NCI-H226 (cell line): ENCODE measurements at regions not wholly inside any gene's neighbourhood (a gene's known extent, or its start where the extent isn't known, plus 50 kb on each side); places are given as distances from the start of the nearest gene placed in this dataset.
A peak's percentile ranks its signal among the peaks of the same experiment; 100 is the strongest.

ENCODE experiments used
- DNase-seq: peaks from one replicate; pipeline ENCODE4 v3.0.0-alpha.2; 2015

DNA sequence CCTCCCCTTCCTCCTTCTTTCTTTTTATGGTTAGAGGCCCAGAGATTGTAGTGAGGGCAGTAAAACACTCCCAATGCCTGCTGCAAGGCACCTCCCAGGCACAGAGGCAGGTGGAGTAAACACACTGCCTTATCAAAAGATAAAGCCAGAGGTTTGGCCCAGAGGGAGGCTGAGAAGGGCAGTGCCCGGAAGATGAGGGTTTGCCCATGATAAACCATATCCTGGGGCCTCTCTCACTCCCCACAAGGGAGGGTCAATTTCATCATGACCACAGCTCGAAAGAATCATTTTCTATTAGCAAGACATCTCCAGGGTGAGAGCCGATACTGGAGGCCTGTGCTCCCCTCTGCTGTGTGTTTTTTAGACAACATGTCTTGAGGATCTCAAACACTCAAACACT is 98.5 kb upstream of the FAM9C start:
- DNase-seq = peak; percentile 89

DNA sequence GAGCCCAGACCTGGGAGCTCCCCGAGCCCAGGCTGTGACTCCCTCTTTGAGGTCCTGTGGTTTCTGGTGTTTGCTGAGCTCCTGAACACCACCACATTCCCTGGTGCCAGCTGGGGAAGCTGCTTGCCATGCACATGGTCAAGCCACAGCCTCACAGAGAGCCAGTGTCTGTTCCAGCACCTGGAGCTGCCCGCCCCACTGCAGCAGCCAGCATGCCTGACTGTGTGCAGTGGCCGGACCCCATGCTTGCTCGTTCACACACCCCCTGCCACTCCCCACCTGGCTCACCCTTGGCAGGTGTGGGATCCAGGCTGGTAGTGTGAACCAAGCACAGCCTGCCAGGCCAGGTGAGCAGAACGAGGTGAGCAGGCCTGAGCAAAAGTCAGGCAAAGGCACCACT is 95.6 kb upstream of the FAM9C start:
- no peak for DNase-seq

DNA sequence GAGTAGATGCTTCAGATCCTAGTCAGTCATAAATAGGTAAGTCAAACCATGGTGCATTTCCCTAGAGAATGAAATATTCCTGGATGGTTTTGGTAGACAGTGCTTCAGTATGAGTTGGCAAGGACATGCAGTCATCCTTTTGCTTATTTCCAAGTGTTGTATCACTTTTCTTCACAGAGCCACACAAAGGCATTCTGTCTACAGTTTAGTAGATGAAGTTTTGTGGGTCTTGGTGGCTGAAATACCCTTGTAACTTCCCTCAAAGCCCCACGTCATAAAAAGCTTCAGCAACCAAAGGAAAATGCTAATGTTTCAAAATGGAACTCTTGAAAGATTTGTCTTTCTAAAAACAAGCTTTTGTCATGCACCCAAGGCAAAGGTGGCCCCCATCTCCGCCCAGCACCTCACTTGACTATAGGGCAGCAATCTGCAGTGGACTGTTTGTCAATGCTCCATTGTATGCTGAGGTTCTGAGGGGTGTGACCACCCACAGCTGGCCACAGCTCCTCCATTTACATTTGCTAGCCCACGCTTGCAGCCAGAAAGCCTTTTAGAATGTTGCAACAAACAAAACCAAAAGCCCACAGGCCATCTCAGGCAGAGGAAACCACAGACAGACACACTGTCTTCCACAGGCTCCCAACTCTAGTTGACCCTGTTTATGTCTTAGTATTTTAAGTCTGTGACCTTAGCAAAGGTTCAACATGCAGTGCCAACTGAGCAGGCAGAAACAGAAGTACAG is 87.1 kb upstream of the FAM9C start:
- DNase-seq = no peak

DNA sequence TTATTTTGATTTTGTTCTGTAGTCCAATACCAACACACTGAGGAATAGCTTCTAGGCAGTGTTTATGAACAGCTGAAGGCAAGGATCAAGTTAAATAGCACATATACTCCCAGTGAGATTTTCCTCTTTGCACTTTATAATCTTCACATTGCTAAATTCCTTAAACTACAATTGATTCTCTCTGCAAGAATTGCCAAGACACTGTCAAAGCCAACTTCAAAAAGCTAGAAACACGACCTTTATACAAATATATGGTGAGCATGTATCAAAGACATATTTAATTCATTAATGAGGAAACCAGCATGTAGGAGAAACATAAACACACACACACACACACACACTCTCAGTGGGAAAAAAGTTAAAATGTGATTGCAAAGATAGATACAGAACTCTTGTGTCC is 86.4 kb upstream of the FAM9C start:
- no peak for DNase-seq

DNA sequence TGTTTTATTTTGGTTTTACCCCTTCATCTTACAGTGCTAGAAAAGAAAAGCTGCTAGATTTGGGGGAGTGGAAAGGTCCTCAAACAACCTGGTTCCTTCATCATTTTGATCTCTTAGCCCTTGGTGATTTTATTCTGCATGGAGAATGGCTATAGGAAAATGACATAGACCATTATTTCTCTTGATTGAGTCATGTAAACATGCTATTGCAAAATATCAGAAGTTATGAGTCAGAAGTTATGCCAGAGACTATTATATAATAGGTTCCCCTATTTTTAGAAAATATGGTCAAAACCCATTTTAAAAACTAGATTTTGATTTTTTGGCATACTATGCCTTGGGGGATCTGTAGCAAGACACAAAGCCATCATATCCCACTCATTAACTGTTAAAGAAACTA is 83.7 kb upstream of the FAM9C start:
- DNase-seq = no peak

DNA sequence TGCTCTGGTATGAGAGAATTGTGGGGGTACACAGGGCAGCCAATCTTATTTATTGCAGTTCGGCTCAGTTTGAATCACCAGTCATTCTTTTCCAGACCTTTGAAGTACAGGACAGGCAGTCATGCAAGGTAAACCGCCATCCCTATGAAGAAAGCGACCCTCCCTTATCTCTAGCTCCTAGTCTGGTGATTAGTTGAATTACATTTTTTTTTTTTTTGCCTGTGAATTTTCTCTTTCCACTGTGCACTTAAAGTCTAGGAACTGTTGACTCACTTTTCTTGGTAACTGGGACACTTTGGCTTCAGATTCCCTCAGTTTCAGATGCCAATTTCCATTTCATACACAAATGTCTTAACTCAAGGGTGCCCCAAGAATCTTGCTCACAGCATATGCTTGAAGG is 82.4 kb upstream of the FAM9C start:
- DNase-seq = no peak

DNA sequence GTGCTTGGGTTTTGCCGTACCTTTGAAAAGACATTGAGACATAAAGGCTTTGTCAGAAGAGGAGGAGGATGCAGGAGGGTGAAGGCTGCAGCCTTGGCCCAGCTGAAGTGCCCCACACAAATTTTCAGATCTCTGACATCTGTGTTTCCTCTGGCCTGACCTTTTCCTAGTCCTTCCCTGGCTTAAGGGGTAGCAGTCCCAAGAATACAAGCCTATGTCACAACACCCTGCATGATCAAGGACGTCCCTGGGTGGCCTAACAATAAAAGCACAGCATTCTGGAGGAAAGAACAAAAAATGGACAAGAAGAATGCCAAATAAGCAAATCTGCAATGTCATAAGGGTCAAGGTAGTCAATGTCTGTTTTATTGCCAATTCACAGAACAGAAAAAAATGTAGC is 80.8 kb upstream of the FAM9C start:
- no peak for DNase-seq

DNA sequence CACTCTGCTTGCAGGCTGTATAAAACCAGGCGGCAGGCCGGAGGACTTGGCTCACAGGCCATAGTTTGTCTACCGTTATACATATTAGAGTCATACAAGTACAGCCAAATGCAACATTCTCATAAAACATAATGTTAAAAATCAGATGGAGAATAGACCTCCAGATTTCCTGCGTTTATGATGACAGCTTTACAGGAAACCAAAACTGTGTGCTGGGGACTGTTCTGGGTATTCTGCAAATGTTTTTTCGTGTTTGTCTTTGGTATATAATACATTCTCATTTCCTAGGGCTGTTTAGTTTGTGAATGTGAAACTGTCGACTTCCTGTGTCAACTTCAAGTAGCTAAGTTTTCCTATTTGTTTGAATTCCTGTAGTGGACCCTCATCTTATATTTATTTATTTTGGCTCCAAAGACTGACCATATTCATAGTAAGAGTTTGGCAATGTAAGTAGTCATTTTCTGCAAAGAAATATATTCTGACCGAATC is 79.5 kb upstream of the FAM9C start:
- no peak for DNase-seq

DNA sequence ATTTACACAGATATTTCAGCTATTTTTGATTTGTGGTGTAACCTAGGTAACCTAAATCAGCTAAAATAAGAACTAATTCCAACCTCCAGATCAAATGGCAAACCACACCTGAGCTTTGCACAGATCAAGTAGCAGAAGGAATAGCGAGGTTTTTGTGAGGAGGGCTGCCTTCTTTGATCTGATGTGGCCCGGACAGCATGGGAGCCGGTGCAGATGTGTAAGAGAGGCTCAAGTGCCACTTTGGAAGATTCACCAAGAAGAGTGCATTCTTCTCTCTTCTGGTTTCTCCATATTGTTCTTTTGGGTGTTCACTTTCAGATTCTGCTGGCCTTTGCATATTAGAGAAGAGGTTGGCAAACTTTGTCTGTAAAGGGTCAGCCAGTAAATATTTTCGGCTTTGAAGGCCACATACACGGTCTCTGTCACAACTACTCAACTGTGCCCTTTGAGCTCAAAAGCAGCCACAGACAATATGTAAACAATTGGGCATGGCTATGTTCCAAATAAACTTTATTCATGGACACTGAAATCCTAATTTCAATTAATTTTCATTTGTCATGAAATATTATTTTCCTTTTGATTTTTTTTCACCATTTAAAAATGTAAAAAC is 78.9 kb upstream of the FAM9C start:
- DNase-seq = no peak

DNA sequence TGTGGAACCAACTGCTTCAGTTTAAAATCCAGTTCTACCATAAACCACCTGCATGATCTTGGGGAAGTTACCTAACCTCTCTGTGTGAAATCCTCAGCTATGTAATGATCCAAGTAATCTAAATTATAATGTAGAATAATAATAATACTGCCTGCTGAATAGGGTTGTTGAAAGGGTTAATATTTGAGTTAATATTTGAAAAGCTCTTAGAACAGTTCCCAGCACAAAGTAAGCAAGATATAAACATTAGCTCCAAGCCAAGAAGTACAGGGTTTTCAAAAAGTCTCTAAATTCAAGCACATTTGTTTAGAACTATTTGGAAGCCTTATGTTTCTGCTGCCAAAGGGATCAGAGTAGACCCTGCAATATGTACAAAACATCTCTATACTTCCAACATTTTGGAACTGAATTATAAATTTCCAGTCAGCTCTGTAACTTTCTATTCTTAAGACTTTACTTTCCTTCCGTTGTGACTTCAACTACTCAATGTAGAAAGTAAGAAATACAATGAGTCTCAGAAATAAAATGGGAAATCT is 76.7 kb upstream of the FAM9C start:
- no peak for DNase-seq

DNA sequence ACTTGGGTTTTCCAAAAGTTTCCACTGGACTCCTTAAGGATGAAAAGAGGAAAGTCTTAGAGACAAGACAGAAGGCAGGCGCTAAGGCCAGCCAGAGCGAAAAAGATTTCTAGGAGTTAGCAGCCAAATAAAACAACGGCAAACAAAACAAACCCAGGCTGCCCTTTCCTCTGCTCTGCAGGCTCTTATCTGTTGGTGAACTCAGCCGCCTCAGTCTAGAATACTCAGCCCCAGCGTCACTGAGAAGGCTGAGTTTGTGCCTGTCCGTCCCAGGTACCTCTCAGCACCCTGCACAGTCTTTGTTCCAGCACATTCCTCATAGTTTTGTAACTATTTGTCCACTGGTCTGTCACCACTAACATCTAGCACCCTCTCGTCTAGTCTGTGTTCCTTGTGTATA is 75.6 kb upstream of the FAM9C start:
- no peak for DNase-seq

DNA sequence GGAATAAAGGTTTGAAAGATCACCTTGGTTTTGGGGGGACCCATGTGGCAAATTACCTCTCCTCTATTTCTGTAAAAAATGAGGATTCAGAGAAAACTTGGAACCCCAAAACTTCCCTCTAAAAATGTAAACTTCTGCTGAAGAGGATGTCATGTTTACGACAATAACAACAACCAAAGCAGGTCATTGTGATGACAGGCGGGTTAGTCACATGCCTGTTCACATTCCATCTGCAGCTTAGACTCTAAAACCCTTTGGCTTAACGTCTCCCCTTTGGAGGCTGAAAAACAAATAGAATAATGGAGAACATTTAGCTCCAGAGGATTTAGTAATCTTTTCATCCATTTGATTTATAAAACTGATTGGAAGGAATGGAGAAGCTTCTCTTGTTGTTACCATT is 75.0 kb upstream of the FAM9C start:
- no peak for DNase-seq

DNA sequence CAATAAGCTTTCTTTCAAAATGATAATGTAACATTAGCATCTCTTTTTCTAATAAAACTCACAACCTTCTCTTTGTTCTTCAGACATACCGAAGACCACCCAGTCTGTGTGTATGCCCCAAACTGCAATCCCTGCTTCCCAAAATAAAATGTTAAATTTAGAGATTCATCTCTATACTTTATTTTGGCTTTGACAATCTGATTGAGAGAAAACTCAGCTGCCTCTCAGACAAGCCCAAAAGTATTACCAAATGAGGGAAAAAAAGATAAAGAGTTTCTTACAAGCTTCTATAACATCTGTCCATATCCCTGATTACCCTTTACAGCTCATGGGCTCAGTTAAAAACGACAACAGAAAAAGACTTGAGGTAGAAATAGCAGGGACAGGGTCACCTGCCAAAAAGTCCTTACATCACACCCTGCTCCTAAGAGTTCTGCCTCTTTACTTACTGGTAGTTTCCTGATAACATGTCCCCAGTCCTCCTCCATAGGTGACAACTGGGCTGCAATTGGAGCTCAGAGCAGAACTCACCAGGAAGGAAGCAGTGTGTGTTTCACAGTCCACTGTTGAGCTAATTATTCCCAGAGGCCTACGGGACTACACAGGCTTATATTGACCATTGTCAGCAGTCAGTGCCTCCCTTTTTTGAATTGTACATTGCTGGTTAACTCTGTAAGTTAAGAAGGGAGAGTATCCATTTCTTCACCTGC is 70.9 kb upstream of the FAM9C start:
- DNase-seq = no peak

DNA sequence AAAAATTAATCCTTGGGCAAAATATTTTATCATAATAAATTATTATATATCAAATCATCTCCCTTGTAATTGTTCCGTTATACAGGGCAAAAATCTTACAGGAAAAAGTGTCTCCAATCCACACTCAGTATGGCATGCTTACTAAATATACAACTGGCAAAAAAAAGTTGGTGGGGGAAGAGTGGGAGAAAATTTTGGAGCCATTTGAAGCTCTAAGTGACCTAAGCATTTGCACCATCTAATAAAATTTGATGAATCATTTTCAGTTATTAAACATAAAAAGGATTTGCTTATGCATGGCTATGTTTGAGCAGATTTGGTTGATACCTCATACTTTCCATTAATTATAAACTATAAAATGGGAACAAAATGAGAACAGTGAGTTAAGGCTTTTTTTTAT is 68.1 kb upstream of the FAM9C start:
- DNase-seq = no peak

DNA sequence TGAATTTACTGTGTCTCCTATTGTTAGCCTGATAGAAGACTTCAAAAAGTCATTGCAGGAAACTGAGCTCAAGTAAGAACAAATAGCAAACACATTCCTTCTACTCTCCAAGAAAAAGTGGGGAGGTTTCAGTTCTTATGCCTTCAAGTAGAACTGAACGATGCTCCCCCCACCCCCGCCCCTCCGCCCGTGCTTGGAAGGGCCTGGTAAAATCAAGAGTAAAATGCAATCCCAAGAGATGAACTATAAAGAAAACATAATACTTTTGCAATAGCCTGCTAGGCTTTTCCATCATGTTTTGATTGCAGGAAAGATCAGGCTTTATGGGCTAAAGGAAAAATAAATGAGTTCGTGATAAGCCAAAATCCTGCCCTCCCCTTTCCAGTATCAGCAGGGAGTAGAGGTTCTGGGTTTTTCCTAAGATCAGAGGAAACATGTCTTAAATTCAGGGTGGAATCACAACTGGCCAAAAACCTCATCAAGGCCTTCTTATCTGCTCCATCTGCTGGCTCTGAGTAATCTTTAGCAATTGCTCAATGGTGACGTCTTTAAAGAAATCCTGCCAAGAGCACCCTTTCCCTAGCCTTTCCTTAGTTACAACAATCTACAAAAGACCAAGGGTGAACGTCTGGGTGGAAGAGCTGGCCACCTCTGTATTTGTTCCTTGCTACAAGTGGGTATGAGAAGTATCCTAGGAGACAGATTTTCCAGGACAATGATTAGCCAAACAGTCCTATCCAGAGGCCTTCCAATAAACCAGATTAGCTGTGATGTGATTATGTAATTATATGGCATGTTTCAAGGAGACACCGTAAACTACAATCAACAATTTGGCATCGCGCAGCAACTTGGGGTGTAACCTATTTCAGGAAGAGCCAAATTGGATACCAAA is 66.3 kb upstream of the FAM9C start:
- peak; percentile 82 for DNase-seq

DNA sequence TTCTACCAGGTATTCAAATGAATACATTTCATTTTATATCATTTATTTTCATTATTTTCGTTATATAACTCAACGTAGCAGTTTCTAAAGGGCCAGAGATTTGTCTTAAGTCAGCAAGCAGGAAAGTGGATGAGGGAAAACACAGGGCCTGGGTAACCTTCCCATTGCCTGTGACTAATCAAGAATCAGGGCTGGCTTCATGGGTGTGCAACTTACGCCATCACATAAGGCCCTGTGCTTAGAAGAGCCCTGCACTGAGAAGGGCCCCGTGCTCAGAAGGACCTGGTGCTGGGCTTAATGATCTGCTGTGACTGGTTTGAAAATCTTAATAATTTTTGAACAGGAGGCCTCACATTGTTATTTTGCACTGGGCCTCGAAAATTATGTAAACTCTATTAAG is 65.4 kb upstream of the FAM9C start:
- peak; percentile 27 for DNase-seq

DNA sequence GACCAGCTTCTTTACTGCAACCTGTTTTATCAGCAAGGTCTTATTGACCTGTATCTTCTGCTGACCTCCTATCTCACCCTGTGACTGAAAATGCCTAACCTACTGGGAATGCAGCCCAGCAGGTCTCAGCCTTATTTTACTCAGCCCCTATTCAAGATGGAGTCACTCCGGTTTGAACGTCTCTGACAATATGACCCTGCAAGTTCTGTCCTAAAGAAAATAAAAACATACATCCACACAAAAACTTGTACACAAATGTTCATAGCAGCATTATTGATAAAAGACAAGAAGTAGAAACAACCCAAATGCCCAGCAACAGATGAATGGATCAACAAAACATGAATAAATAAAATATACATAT is 59.5 kb upstream of the FAM9C start:
- no peak for DNase-seq

DNA sequence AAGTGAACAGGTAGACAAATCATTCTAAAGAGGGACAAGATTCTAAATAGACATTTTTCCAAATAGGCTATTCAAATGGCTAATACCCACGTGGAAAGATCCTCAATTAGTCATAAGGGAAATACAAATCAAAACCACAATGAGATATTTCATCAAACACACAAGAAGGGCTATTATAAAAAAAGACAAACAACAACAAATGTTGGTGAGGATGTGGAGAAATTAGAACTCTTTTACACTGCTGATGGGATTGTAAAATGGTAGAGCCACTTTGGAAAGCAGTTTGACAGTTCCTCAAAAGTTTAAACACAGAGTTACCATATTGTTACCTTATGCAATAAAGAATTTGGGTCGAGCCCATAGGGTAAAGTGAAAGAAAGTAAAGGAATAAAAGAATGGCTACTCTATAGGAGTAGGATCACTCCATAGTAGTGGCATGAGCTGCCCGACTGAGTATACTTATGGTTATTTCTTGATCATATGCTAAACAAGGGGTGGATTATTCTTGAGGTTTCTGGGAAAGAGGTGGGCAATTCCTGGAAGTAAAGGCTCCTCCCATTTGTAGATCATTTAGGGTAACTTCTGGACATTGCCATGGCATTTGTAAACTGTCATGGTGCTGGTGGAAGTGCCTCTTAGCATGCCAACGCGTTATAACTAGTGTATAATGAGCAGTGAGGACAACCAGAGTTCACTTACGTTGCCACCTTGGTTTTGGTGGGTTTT is 58.9 kb upstream of the FAM9C start:
- DNase-seq = no peak

DNA sequence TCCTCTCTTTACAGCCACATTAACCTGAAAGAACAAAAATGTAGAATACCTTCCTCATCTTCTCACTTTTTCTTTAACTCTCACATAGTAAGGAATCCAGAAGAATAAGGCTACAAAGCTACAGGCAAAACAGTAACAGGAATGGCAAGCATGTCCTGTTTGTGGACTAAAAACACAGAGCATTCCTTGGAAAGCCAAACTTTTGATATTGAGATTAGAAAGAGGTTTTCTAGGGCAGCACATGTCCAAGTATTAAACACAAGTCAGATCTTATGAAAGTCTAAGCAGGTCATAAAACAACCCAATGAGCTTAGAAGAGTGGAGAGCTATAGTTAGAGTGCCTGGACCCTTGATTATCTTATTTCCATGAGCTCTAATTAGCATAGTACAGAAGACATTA is 58.2 kb upstream of the FAM9C start:
- DNase-seq = no peak

DNA sequence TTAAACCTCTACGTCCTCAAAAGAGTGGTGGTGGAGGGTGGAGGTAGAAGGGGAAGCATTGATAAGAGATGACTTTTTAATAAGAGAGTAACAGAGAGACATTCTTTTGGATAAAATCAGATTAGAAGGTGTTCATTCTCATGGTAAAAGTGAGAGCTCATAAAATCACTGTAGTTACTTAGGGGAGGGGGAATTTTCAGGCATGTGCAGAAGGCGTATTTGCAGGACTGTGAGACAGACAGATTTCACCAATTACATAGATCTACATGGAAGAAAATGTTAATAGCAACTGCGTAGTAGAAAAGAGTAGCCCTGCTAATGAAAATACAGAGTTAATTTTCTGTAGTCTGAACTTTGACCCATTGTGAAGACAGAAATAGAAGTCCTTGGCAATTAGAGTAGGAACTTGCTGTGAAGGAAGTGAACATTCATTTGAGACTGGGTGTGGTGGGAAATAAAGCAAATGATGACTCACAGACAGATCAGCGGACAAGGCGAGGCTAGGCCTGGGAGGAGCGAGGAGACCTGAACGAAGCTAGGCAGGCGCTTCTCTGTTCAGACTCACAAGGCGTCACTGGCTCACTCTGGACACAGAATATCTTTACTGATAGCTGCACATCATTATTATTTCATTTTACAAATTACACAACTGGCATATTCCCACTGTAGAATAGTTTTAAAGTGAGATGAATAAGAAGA is 57.2 kb upstream of the FAM9C start:
- peak; percentile 67 for DNase-seq

DNA sequence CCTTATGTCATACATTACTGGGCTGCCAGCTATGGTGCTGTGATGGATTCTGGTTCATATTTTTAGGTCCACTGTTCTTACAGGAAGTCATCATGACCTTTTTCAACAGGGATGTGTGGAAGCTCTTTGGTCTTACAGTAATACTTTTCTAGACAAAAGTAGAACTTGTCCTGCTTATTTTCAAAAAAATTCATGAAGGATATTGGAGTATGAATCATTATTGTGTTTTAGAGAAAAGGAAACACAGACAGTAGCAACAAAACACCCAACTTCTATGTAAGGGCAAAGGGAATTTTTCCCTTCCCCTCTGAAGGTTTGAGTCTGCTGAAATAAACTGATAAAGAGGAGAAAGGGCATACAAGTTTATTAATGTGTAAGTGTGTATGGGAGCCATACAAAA is 54.7 kb upstream of the FAM9C start:
- no peak for DNase-seq

DNA sequence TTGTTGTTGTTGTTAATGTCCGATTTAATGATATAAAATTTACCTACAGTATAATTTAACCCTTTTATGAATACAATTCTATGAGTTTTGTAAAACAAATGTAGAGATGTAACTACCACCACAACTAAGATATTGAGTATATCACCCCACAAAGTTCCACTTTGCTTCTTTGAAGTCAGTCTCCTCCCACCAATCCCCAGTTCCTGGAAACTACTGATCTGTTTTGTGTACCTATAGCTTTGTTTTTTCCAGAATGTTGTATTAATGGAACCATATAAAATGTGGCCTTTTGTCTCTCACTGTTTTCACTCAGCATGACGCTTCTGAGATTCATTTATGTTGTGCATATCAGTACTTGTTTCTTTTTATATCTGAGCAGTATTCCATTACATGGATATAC is 52.3 kb upstream of the FAM9C start:
- no peak for DNase-seq
